OCI-LY1 (cell line): ENCODE measurements at regions not wholly inside any gene's neighbourhood (a gene's known extent, or its start where the extent isn't known, plus 50 kb on each side); places are given as distances from the start of the nearest gene placed in this dataset.

Source experiments
- H2AFZ ChIP-seq: fragments of 200-600 bp; sonication (generic), shearing (Covaris generic); 2 replicates; pipeline ENCODE4 v1.6.0; 2014; ENCODE audit warnings: antibody characterized with exemption, mild to moderate bottlenecking, low read length
- H3F3A ChIP-seq: fragments of 200-600 bp; sonication (generic), shearing (Covaris generic); 2 replicates; pipeline ENCODE4 v1.6.0; 2014; ENCODE audit warnings: mild to moderate bottlenecking, antibody characterized with exemption, low read length, moderate library complexity; ENCODE audit not compliant: insufficient read depth
- H3K27ac ChIP-seq: fragments of 200-600 bp; sonication (generic); 2 replicates; pipeline ENCODE4 v1.5.1; 2014; ENCODE audit warnings: low read length, mixed run types, mild to moderate bottlenecking, low read depth; ENCODE audit not compliant: poor library complexity, severe bottlenecking
- H3K27me3 ChIP-seq: fragments of 200-600 bp; sonication (generic); 2 replicates; pipeline ENCODE4 v1.6.0; 2014; ENCODE audit warnings: antibody characterized with exemption, mild to moderate bottlenecking, low read length, moderate library complexity; ENCODE audit not compliant: insufficient read depth
- H3K36me3 ChIP-seq: fragments of 200-600 bp; sonication (generic); 2 replicates; pipeline ENCODE4 v1.6.1; 2014; ENCODE audit warnings: mild to moderate bottlenecking, antibody characterized with exemption, low read length, moderate library complexity, mixed read lengths; ENCODE audit not compliant: insufficient read depth
- H3K4me1 ChIP-seq: fragments of 200-600 bp; sonication (generic); 2 replicates; pipeline ENCODE4 v1.5.1; 2014; ENCODE audit warnings: mild to moderate bottlenecking, low read length, moderate library complexity; ENCODE audit not compliant: insufficient read depth, severe bottlenecking
- H3K4me2 ChIP-seq: fragments of 200-600 bp; sonication (generic), shearing (Covaris generic); 2 replicates; pipeline ENCODE4 v1.6.1; 2014; ENCODE audit warnings: low read length
- H3K4me3 ChIP-seq: fragments of 200-600 bp; sonication (generic); 2 replicates; pipeline ENCODE4 v1.5.1; 2014; ENCODE audit warnings: low read length, low read depth, mild to moderate bottlenecking, mixed read lengths; ENCODE audit not compliant: poor library complexity, severe bottlenecking
- H3K79me2 ChIP-seq: fragments of 200-600 bp; shearing (Covaris generic); 2 replicates; pipeline ENCODE4 v1.6.1; 2016; ENCODE audit warnings: mixed run types, low read length, mixed read lengths; ENCODE audit not compliant: insufficient read depth
- H3K9ac ChIP-seq: fragments of 200-600 bp; sonication (generic), shearing (Covaris generic); 2 replicates; pipeline ENCODE4 v1.6.1; 2014; ENCODE audit warnings: mild to moderate bottlenecking, low read length, mixed read lengths
- H3K9me2 ChIP-seq: fragments of 200-600 bp; sonication (generic), shearing (Covaris generic); 2 replicates; pipeline ENCODE4 v1.6.1; 2014; ENCODE audit warnings: low read depth, mild to moderate bottlenecking, low read length, mixed read lengths
- H3K9me3 ChIP-seq: fragments of 200-600 bp; shearing (Covaris generic); 2 replicates; pipeline ENCODE4 v1.6.1; 2014; ENCODE audit warnings: low read length, mixed read lengths
- H4K20me1 ChIP-seq: fragments of 200-600 bp; sonication (generic), shearing (Covaris generic); 2 replicates; pipeline ENCODE4 v1.6.0; 2016; ENCODE audit warnings: mild to moderate bottlenecking, low read length; ENCODE audit not compliant: insufficient read depth
- EZH2 ChIP-seq: fragments of 200-600 bp; sonication (generic), shearing (Covaris generic); IDR thresholded peaks from 2 replicates; pipeline ENCODE4 v1.8.0; 2017; ENCODE audit warnings: borderline replicate concordance, mixed run types, mild to moderate bottlenecking, antibody characterized with exemption, low read length, moderate library complexity, mixed read lengths
- TF ChIP-seq, protein P1 (sequence below): fragments of 200-600 bp; sonication (generic), shearing (Covaris generic); IDR thresholded peaks from 2 replicates; pipeline ENCODE4 v1.5.1; 2017; ENCODE audit warnings: mild to moderate bottlenecking, antibody characterized with exemption, low read length, moderate library complexity, mixed read lengths

DNA sequence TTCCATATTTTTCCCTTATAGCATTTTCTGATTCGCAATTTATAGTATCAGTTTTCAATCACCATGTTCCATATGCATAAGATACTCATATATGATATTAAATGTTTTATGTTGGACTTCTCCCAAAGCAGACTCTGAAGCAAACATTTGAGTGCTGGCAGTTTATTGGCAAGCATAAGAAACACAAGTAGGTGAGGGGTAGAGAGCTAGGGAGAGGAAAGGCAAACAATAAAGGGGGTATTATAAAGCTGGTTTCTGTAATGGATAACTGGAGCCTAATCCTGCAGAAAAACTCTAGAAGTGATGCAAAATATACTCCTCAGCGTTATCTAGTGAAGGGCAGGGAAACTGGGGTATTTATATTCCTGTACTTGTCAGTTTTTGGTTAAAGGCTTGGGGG lies 491.5 kb upstream of the TGFBR2 start:
- Histone ChIP-seq H3K9me3 (no peaks in the 10 kb centered on the region), H3K9ac (no peak overlapping the region), H3K9me2 (no peaks in the 10 kb centered on the region), H3K79me2 (no peaks in the 10 kb centered on the region), H3K27ac (no peak overlapping the region), H3K4me1 (no peaks in the 10 kb centered on the region), H3K4me3 (no peak overlapping the region), H3K36me3 (no peaks in the 10 kb centered on the region), H3K27me3 (no peaks in the 10 kb centered on the region), H2AFZ (no peak overlapping the region), H3K4me2 (no peak overlapping the region), H4K20me1 (no peaks in the 10 kb centered on the region), H3F3A (no peaks in the 10 kb centered on the region)
- no peak for TF ChIP-seq EZH2
- TF ChIP-seq, protein P1, sequence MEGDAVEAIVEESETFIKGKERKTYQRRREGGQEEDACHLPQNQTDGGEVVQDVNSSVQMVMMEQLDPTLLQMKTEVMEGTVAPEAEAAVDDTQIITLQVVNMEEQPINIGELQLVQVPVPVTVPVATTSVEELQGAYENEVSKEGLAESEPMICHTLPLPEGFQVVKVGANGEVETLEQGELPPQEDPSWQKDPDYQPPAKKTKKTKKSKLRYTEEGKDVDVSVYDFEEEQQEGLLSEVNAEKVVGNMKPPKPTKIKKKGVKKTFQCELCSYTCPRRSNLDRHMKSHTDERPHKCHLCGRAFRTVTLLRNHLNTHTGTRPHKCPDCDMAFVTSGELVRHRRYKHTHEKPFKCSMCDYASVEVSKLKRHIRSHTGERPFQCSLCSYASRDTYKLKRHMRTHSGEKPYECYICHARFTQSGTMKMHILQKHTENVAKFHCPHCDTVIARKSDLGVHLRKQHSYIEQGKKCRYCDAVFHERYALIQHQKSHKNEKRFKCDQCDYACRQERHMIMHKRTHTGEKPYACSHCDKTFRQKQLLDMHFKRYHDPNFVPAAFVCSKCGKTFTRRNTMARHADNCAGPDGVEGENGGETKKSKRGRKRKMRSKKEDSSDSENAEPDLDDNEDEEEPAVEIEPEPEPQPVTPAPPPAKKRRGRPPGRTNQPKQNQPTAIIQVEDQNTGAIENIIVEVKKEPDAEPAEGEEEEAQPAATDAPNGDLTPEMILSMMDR: no peak

DNA sequence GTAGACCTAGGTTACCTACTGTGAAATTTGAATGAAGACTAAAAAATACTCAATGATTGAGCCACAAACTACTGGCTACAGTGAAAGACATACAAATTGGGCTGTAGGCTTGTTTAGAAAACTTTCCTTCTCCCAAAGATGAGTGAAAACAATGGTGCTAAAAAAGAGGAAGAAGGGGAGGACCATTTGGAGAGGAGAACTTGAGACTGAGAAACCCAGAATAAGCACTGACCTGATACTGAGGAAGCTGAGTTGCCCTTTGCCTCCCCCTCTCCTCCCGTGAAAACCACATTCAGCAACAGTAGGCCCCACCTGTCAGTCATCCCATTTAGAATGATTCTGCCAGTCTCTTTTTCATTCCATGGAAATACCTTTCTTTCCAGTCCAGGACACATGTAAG lies 484.0 kb upstream of the TGFBR2 start:
- H3K27me3 ChIP-seq: no peaks in the 10 kb centered on the region
- no peak overlapping the region for H3K4me2 ChIP-seq
- no peaks in the 10 kb centered on the region for H3K4me1 ChIP-seq
- no peaks in the 10 kb centered on the region for H3K9me3 ChIP-seq
- TF ChIP-seq, protein P1: no peak
- TF ChIP-seq EZH2: no peak
- no peaks in the 10 kb centered on the region for H3F3A ChIP-seq
- no peaks in the 10 kb centered on the region for H4K20me1 ChIP-seq
- H3K79me2 ChIP-seq: no peaks in the 10 kb centered on the region
- no peak overlapping the region for H3K27ac ChIP-seq
- no peak overlapping the region for H3K4me3 ChIP-seq
- H3K9ac ChIP-seq: no peak overlapping the region
- H2AFZ ChIP-seq: no peak overlapping the region
- H3K9me2 ChIP-seq: no peaks in the 10 kb centered on the region
- no peaks in the 10 kb centered on the region for H3K36me3 ChIP-seq

DNA sequence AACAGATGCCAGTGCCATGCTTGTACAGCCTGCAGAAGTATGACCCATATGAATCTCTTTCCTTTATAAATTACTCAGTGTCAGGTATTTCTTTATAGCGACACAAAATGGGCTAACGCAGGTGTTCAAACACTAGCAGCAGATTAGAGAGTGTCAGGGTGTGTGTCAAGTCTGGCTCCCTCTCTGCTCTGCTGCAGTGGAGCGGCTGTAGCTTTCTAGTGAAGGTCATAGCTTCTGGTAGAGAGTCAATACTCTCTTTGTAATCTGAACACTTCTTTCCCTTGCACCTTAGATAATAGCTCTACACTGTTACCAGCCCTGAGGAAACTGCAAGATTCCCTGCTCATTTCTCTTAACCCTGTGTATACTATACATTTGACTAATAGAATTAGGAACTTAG lies 483.2 kb upstream of the TGFBR2 start:
- Histone ChIP-seq H3K9me2 (no peaks in the 10 kb centered on the region), H3K9ac (no peak overlapping the region), H3K4me3 (no peak overlapping the region), H3K4me2 (no peak overlapping the region), H3F3A (no peaks in the 10 kb centered on the region), H3K79me2 (no peaks in the 10 kb centered on the region), H3K4me1 (no peaks in the 10 kb centered on the region), H2AFZ (no peak overlapping the region), H3K27ac (no peak overlapping the region), H3K36me3 (no peaks in the 10 kb centered on the region), H3K27me3 (no peaks in the 10 kb centered on the region), H3K9me3 (no peaks in the 10 kb centered on the region), H4K20me1 (no peaks in the 10 kb centered on the region)
- TF ChIP-seq EZH2: no peak
- TF ChIP-seq, protein P1: no peak
